ENCODE measurements at regions not wholly inside any gene's neighbourhood (a gene's known extent, or its start where the extent isn't known, plus 50 kb on each side); places are given as distances from the start of the nearest gene placed in this dataset.

DNA sequence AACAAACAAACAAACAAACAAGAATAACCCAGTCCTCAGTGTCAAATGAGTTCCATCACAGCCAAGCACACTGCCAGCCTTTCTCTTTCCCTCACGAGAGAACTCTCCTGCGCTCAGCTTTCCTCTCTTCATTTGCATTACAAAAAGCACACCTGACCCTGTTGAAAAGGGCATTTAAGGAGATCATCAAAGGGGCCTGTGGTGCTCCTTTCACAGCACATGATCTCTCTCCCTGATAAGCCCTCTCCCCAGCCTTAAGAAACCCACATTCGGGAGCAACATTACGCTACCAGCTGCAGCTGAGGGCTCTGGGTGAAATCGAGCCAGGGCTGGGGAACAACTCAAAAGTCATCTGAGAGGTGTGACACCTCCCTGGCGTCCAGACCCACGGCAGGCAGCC, 165.6 kb upstream of the TMCC3 start:
- DNase-seq, result no peak
- Mint-ChIP-seq H3K4me3 (ENCODE audit: unreplicated experiment) (no peak overlapping the region), H3K4me1 (ENCODE audit: low read depth, unreplicated experiment) (peaks cover 4% of the 10 kb centered on the region), H3K9me3 (ENCODE audit: unreplicated experiment) (no peaks in the 10 kb centered on the region), H3K36me3 (ENCODE audit: unreplicated experiment) (peaks cover 28% of the 10 kb centered on the region), H3K27ac (ENCODE audit: unreplicated experiment) (no peak overlapping the region), H3K27me3 (ENCODE audit: unreplicated experiment) (no peaks in the 10 kb centered on the region)
- TF ChIP-seq, protein P1, sequence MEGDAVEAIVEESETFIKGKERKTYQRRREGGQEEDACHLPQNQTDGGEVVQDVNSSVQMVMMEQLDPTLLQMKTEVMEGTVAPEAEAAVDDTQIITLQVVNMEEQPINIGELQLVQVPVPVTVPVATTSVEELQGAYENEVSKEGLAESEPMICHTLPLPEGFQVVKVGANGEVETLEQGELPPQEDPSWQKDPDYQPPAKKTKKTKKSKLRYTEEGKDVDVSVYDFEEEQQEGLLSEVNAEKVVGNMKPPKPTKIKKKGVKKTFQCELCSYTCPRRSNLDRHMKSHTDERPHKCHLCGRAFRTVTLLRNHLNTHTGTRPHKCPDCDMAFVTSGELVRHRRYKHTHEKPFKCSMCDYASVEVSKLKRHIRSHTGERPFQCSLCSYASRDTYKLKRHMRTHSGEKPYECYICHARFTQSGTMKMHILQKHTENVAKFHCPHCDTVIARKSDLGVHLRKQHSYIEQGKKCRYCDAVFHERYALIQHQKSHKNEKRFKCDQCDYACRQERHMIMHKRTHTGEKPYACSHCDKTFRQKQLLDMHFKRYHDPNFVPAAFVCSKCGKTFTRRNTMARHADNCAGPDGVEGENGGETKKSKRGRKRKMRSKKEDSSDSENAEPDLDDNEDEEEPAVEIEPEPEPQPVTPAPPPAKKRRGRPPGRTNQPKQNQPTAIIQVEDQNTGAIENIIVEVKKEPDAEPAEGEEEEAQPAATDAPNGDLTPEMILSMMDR (IDR thresholded peaks at IDR 0.05; ENCODE audit: partially characterized antibody, unreplicated experiment), result no peak

DNA sequence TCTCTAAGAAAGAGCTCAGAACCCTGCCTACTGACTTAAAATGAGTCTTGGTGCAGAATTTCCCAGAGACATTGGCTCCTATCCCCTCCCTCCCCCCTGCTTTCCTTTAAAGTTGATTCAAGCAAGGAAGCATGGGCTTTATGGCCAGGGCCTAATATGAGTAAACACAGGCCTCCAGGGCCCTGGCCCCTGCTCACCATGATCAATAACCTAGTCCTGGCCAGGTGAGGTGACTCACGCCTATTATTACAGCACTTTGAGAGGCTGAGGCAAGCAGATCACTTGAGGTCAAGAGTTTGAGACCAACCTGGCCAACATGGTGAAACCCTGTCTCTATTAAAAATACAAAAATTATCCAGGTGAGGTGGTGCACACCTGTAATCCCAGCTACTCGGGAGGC, 165.1 kb upstream of the TMCC3 start:
- Mint-ChIP-seq H3K4me1 (ENCODE audit: low read depth, unreplicated experiment) (peaks cover 4% of the 10 kb centered on the region), H3K9me3 (ENCODE audit: unreplicated experiment) (no peaks in the 10 kb centered on the region), H3K27me3 (ENCODE audit: unreplicated experiment) (no peaks in the 10 kb centered on the region), H3K36me3 (ENCODE audit: unreplicated experiment) (peaks cover 28% of the 10 kb centered on the region), H3K27ac (ENCODE audit: unreplicated experiment) (no peak overlapping the region), H3K4me3 (ENCODE audit: unreplicated experiment) (no peak overlapping the region)
- TF ChIP-seq, protein P1 (IDR thresholded peaks at IDR 0.05; ENCODE audit: partially characterized antibody, unreplicated experiment), result no peak
- DNase-seq, result no peak

DNA sequence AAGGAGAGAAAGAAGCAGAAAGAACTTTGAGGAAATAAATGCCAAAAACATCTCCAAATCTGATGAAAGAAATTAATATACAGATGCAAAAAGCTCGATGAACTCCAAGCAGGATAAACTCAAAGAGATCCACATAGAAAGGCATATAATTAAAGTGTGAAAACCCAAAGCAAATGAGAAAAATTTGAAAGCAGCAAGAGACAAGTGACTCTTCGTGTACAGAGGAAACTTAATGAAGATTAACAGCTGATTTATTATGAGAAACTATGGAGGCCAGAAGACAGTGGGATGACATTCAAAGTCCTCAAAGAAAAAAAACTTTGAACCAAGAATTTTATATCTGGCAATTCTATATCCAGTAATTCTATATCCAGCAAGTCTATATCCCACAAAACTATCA, 163.0 kb upstream of the TMCC3 start:
- TF ChIP-seq, protein P1 (IDR thresholded peaks at IDR 0.05; ENCODE audit: partially characterized antibody, unreplicated experiment), result no peak
- Mint-ChIP-seq H3K36me3 (ENCODE audit: unreplicated experiment) (peaks cover 30% of the 10 kb centered on the region), H3K27me3 (ENCODE audit: unreplicated experiment) (no peaks in the 10 kb centered on the region), H3K9me3 (ENCODE audit: unreplicated experiment) (no peaks in the 10 kb centered on the region), H3K4me3 (ENCODE audit: unreplicated experiment) (no peak overlapping the region), H3K27ac (ENCODE audit: unreplicated experiment) (no peak overlapping the region), H3K4me1 (ENCODE audit: low read depth, unreplicated experiment) (peaks cover 4% of the 10 kb centered on the region)
- DNase-seq, result no peak

DNA sequence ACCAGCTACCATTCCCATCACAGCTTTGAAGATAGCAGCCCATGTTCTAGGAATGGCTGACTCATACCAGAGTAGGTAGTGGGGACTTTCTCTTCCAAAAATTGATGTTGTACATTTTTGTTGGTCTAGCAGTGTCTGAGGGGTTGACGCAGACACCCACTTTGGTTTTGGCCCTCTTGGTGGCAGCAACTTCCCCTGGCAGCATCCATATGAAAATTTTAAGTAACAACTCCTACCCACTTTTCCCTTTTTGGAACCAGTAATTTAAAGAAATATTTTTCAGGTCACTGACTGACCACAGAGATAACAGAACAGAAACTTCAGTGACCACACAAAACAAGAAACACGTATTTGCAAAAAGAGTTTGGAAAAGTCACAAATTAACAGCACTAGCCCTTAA, 162.0 kb upstream of the TMCC3 start:
- Mint-ChIP-seq H3K27ac (ENCODE audit: unreplicated experiment) (no peak overlapping the region), H3K27me3 (ENCODE audit: unreplicated experiment) (no peaks in the 10 kb centered on the region), H3K4me1 (ENCODE audit: low read depth, unreplicated experiment) (no peaks in the 10 kb centered on the region), H3K36me3 (ENCODE audit: unreplicated experiment) (peaks cover 30% of the 10 kb centered on the region), H3K9me3 (ENCODE audit: unreplicated experiment) (no peaks in the 10 kb centered on the region), H3K4me3 (ENCODE audit: unreplicated experiment) (no peak overlapping the region)
- DNase-seq, result no peak
- TF ChIP-seq, protein P1 (IDR thresholded peaks at IDR 0.05; ENCODE audit: partially characterized antibody, unreplicated experiment), result no peak

DNA sequence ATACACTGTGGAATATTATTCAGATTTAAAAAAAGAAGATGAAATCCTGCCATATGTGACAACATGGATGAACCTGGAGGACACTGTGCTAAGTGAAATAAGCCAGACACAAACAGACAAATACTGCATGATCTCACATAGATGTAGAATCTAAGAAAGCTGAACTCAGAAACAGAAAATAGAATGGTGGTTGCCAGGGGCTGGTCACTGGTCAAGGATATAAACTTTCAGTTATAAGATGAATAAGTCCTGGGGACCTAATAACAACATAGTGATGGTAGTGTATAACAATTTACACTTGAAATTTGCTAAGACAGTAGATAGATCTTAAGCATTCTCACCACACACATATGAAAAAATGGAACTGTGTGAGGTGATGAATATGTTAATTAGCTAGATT, 161.3 kb upstream of the TMCC3 start:
- Mint-ChIP-seq H3K27ac (ENCODE audit: unreplicated experiment) (no peak overlapping the region), H3K4me3 (ENCODE audit: unreplicated experiment) (no peak overlapping the region), H3K4me1 (ENCODE audit: low read depth, unreplicated experiment) (no peaks in the 10 kb centered on the region), H3K27me3 (ENCODE audit: unreplicated experiment) (no peaks in the 10 kb centered on the region), H3K9me3 (ENCODE audit: unreplicated experiment) (no peaks in the 10 kb centered on the region), H3K36me3 (ENCODE audit: unreplicated experiment) (peaks cover 30% of the 10 kb centered on the region)
- TF ChIP-seq, protein P1 (IDR thresholded peaks at IDR 0.05; ENCODE audit: partially characterized antibody, unreplicated experiment), result no peak
- no peak for DNase-seq
